ENCODE measurements at regions not wholly inside any gene's neighbourhood (a gene's known extent, or its start where the extent isn't known, plus 50 kb on each side); places are given as distances from the start of the nearest gene placed in this dataset.

GRCh38 chr1:238611406-238611805, 720.7 kb upstream of the ZP4 start:
- ChIA-PET CTCF (ENCODE audit: low intra/inter-chr PET ratio) (no interaction called here), POLR2A (no interaction called here)
- ATAC-seq (no peak), FAIRE-seq (no peak), DNase-seq (ENCODE audit: extremely low read depth in 1 of 4, low spot score in 3 of 4) (no peak)
- intact Hi-C loops (cut with micrococcal nuclease) (no loop called here), in situ Hi-C loops (cut with MboI) (no loop called here)
- no peaks in the 10 kb centered on the region for H3K4me1 ChIP-seq (replicated peaks in 1 of 2; ENCODE audit: control insufficient read depth in 2 of 2, insufficient read depth in 2 of 2, low read length in 2 of 2)
- H3K36me3 ChIP-seq (ENCODE audit: control insufficient read depth, insufficient read depth, low read length): no peaks in the 10 kb centered on the region
- H3K27ac ChIP-seq (ENCODE audit: extremely low read depth, low read depth, low read length): no peak overlapping the region
- no peak overlapping the region for H2AFZ ChIP-seq (ENCODE audit: low read depth, low read length)
- no peaks in the 10 kb centered on the region for H3K9me1 ChIP-seq (ENCODE audit: control insufficient read depth, insufficient read depth, low read length)
- no TSS peak for BruUV-seq (replicated peaks)
- H3K9ac ChIP-seq (ENCODE audit: insufficient read depth in 1 of 2, low read depth in 2 of 2, low read length in 2 of 2): no peak overlapping the region
- H3K4me3 ChIP-seq: no peak overlapping the region
- 2% methylated on average over 3 of the region's 3 CpGs for WGBS (ENCODE audit: insufficient coverage, low coverage, missing lambda C conversion rate)
- H3K27me3 ChIP-seq (ENCODE audit: control insufficient read depth in 2 of 2, insufficient read depth in 2 of 2, low read length in 2 of 2): no peaks in the 10 kb centered on the region
- H4K20me1 ChIP-seq (replicated peaks; ENCODE audit: control insufficient read depth, insufficient read depth, low read length): no peaks in the 10 kb centered on the region
- H3K9me3 ChIP-seq (replicated peaks; ENCODE audit: control insufficient read depth, insufficient read depth, low read depth, low read length): no peaks in the 10 kb centered on the region; the same call in 1 of the 2 replicates
- no peak overlapping the region for H3K4me2 ChIP-seq (ENCODE audit: insufficient read depth, low read length)
- H3K79me2 ChIP-seq (ENCODE audit: control insufficient read depth, insufficient read depth, low read length): no peaks in the 10 kb centered on the region
- TF ChIP-seq PBX2 (CRISPR knock-in tag; IDR thresholded peaks at IDR 0.05; ENCODE audit: low read depth) (no peak), PBX2 (tag; conservative IDR thresholded peaks at IDR 0.05; ENCODE audit: low read depth) (no peak), ZC3H8 (IDR thresholded peaks at IDR 0.05) (no peak), POLR2H (tag; IDR thresholded peaks at IDR 0.05; ENCODE audit: low read depth) (no peak), ATF7 (IDR thresholded peaks at IDR 0.05) (no peak), TCF7L2 (IDR thresholded peaks at IDR 0.05; ENCODE audit: low read depth, low read length) (no peak), JUND (IDR thresholded peaks at IDR 0.05; ENCODE audit: borderline replicate concordance, low read depth, low read length) (no peak), JUND (tag; IDR thresholded peaks at IDR 0.05; ENCODE audit: borderline replicate concordance, low read depth, low read length) (no peak), HIVEP1 (CRISPR knock-in tag; IDR thresholded peaks at IDR 0.05) (no peak), SMAD3 (CRISPR knock-in tag; conservative IDR thresholded peaks at IDR 0.05) (no peak), JUN (IDR thresholded peaks at IDR 0.05; ENCODE audit: borderline replicate concordance, low read depth, low read length) (no peak), JUN (CRISPR knock-in tag; IDR thresholded peaks at IDR 0.05; ENCODE audit: borderline replicate concordance) (no peak), SMAD2 (IDR thresholded peaks at IDR 0.05; ENCODE audit: low read depth, low read length) (no peak), SPI1 (IDR thresholded peaks at IDR 0.05; ENCODE audit: borderline replicate concordance, low read depth, low read length) (no peak), ZNF318 (IDR thresholded peaks at IDR 0.05; ENCODE audit: borderline replicate concordance in 1 of 2, low read depth in 1 of 2) (no peak)

All from K562 (cell line).